B cell (primary cell): ENCODE measurements at regions not wholly inside any gene's neighbourhood (a gene's known extent, or its start where the extent isn't known, plus 50 kb on each side); places are given as distances from the start of the nearest gene placed in this dataset.

Experiments used
- ATAC-seq: fragments of 200-7000 bp; cut with Tn5 transposase; one replicate; pipeline ENCODE4 v1.10.0; 2021; ENCODE audit warnings: low read depth, mild to moderate bottlenecking, moderate number of reproducible peaks, moderate library complexity
- CTCF ChIA-PET: fragments of 350-600 bp; sonication (Branson Sonifier 250); formaldehyde crosslinking; loops from one replicate; lab custom pipeline; 2021; ENCODE audit warnings: antibody characterized with exemption, inconsistent platforms; lab: Charles Lee
- POLR2A ChIA-PET: fragments of 350-600 bp; sonication (Branson Sonifier 250); formaldehyde crosslinking; loops from one replicate; lab custom pipeline; 2021; ENCODE audit warnings: antibody characterized with exemption; lab: Charles Lee
- DNase-seq: peaks from one replicate; pipeline ENCODE4 v3.0.0; 2013
- H2AFZ ChIP-seq: 2 replicates; pipeline ENCODE4 v1.6.1; 2012; ENCODE audit warnings: mild to moderate bottlenecking, low read depth, low read length; ENCODE audit not compliant: insufficient read depth, poor library complexity, severe bottlenecking
- H3K27ac ChIP-seq, 2 donors: 1 replicate in 1 of 2; 2 replicates in 1 of 2; pipeline ENCODE4 v1.5.1; 2012 to 2013; ENCODE audit warnings: low read length in 2 of 2, mild to moderate bottlenecking in 2 of 2, moderate library complexity in 1 of 2
- H3K27me3 ChIP-seq, 4 experiments: fragments of 200-600 bp in 1 of 4; sonication (generic) in 1 of 4; replicated peaks in 1 of 4; 1 replicate in 2 of 4; 2 replicates in 2 of 4; pipeline versions ENCODE4 v1.6.1 to v1.7.0; 2013 to 2016; ENCODE audit warnings: low read length in 3 of 4, mild to moderate bottlenecking in 2 of 4, mixed read lengths in 1 of 4, moderate library complexity in 1 of 4; ENCODE audit not compliant: insufficient read depth in 4 of 4, control insufficient read depth in 3 of 4; ENCODE audit errors: control extremely low read depth in 1 of 4
- H3K36me3 ChIP-seq, 2 experiments: replicated peaks in 1 of 2; 1 replicate in 1 of 2; 2 replicates in 1 of 2; pipeline versions ENCODE4 v1.6.1 to v1.7.1; 2013; ENCODE audit warnings: low read length in 1 of 2; ENCODE audit not compliant: insufficient read depth in 2 of 2, control insufficient read depth in 1 of 2; ENCODE audit errors: control extremely low read depth in 1 of 2, extremely low read depth in 1 of 2
- H3K4me1 ChIP-seq, 2 donors: fragments of 200-600 bp in 1 of 2; sonication (generic) in 1 of 2; 1 replicate in 1 of 2; 2 replicates in 1 of 2; pipeline versions ENCODE4 v1.5.1 to v1.6.1; 2013 to 2017; ENCODE audit warnings: low read length in 2 of 2; ENCODE audit not compliant: control insufficient read depth in 2 of 2, insufficient read depth in 2 of 2
- H3K4me2 ChIP-seq: replicated peaks from 2 replicates; pipeline ENCODE3; 2012; ENCODE audit warnings: mild to moderate bottlenecking, low read depth, low read length; ENCODE audit not compliant: poor library complexity, severe bottlenecking
- H3K4me3 ChIP-seq, 5 experiments: fragments of 200-600 bp in 1 of 5; sonication (generic) in 1 of 5; 1 replicate in 3 of 5; 2 replicates in 2 of 5; pipeline versions ENCODE4 v1.5.1 to v1.7.0; 2011 to 2016; ENCODE audit warnings: low read length in 4 of 5, mild to moderate bottlenecking in 4 of 5, low read depth in 2 of 5, control low read depth in 1 of 5, moderate library complexity in 1 of 5; ENCODE audit not compliant: insufficient read depth in 1 of 5; ENCODE audit errors: control extremely low read depth in 1 of 5, extremely low read depth in 1 of 5
- H3K79me2 ChIP-seq: fragments of 200-600 bp; sonication (generic); one replicate; pipeline ENCODE4 v1.6.0; 2016; ENCODE audit warnings: low read length; ENCODE audit not compliant: control insufficient read depth, insufficient read depth
- H3K9ac ChIP-seq: fragments of 200-600 bp; sonication (generic); 2 replicates; pipeline ENCODE4 v1.6.1; 2017; ENCODE audit warnings: mild to moderate bottlenecking, low read length, moderate library complexity
- H3K9me3 ChIP-seq, 3 donors: one replicate each; pipeline versions ENCODE4 v1.6.1 to v1.7.1; 2013; ENCODE audit warnings: low read length in 2 of 3; ENCODE audit not compliant: control insufficient read depth in 2 of 3, insufficient read depth in 1 of 3; ENCODE audit errors: control extremely low read depth in 1 of 3
- H4K20me1 ChIP-seq: 2 replicates; pipeline ENCODE4 v1.6.0; 2012; ENCODE audit warnings: mild to moderate bottlenecking, low read length; ENCODE audit not compliant: insufficient read depth, control insufficient read depth, poor library complexity, severe bottlenecking
- H3K27ac Mint-ChIP-seq: one replicate; pipeline ENCODE4 v1.8.0; 2021; ENCODE audit warnings: mixed read lengths
- H3K27me3 Mint-ChIP-seq: one replicate; pipeline ENCODE4 v1.8.0; 2021; ENCODE audit warnings: mixed read lengths
- H3K4me1 Mint-ChIP-seq: one replicate; pipeline ENCODE4 v1.8.0; 2021; ENCODE audit warnings: mixed read lengths
- H3K4me3 Mint-ChIP-seq: one replicate; pipeline ENCODE4 v1.8.0; 2021; ENCODE audit warnings: mixed read lengths
- H3K9me3 Mint-ChIP-seq: one replicate; pipeline ENCODE4 v1.8.0; 2022; ENCODE audit warnings: mixed read lengths; ENCODE audit not compliant: insufficient read depth
- EZH2 ChIP-seq: IDR thresholded peaks from 2 replicates; pipeline ENCODE4 v1.6.1; 2012; ENCODE audit warnings: borderline replicate concordance, low read depth, mild to moderate bottlenecking, moderate library complexity, low read length; ENCODE audit not compliant: insufficient read depth, poor library complexity, severe bottlenecking
- WGBS: methylation state at CpG from one replicate; pipeline ENCODE4 v1.1.5; 2013; ENCODE audit warnings: missing lambda C conversion rate; ENCODE audit not compliant: insufficient coverage; 5-methylcytosine and 5-hydroxymethylcytosine counted together
- intact Hi-C: fragments of 100-400 bp; cut with micrococcal nuclease; formaldehyde crosslinking; loops from one replicate; pipeline ENCODE4 v1.10.0; 2022
- TF ChIP-seq, protein P1 (sequence below): fragments of 200-600 bp; IDR thresholded peaks from one replicate; pipeline ENCODE4 v1.8.0; 2022; ENCODE audit warnings: antibody characterized with exemption, mild to moderate bottlenecking

DNA sequence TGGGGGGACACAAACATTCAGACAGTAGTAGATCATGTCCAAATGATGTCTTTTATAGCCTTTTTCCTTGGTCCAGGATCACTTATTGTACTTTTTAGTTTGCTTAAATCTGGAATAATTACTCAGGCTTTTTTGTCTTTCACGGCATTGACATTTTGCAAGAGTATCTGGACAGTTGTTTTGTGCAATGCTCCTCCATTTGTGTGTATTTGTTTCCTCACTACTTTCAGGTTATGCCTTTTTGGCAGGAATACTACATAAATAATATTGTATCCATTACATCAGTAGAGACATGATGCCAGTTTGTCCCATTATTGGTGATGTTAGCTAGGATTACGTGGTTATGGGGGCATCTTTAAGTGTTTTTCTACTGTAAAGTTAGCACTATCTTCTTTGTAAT is 238.3 kb downstream of the MAN2A1 start:
- no CpG with 5 or more reads among the region's 2 CpGs for WGBS

DNA sequence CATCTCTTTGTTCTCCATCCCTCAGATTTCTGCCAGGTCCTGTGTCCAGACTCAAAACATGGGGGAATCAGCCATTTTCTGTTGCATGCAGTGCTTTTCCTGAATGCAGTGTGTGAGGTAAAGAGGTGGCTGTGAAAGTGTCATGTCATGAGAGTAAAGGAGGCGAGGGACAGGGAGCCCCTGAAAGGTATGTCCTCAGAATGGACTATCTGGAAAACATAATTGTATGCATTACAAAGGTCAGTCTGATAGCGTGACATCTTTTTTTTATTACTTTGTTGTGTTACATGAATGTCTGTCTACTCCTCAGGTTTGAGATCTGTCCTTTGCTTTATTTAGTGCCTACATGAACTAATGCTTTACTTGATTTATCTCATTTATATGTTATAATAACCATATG is 239.1 kb downstream of the MAN2A1 start:
- Mint-ChIP-seq H3K9me3 (no peaks in the 10 kb centered on the region), H3K4me1 (no peaks in the 10 kb centered on the region), H3K27ac (no peak overlapping the region), H3K4me3 (no peak overlapping the region), H3K27me3 (peaks cover 31% of the 10 kb centered on the region)
- TF ChIP-seq, protein P1, sequence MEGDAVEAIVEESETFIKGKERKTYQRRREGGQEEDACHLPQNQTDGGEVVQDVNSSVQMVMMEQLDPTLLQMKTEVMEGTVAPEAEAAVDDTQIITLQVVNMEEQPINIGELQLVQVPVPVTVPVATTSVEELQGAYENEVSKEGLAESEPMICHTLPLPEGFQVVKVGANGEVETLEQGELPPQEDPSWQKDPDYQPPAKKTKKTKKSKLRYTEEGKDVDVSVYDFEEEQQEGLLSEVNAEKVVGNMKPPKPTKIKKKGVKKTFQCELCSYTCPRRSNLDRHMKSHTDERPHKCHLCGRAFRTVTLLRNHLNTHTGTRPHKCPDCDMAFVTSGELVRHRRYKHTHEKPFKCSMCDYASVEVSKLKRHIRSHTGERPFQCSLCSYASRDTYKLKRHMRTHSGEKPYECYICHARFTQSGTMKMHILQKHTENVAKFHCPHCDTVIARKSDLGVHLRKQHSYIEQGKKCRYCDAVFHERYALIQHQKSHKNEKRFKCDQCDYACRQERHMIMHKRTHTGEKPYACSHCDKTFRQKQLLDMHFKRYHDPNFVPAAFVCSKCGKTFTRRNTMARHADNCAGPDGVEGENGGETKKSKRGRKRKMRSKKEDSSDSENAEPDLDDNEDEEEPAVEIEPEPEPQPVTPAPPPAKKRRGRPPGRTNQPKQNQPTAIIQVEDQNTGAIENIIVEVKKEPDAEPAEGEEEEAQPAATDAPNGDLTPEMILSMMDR, result no peak
- TF ChIP-seq EZH2, result no peak
- H4K20me1 ChIP-seq, result no peaks in the 10 kb centered on the region
- ChIA-PET CTCF (no interaction called here), POLR2A (no interaction called here)
- H3K4me2 ChIP-seq, result no peak overlapping the region
- H3K27me3 ChIP-seq, result peaks cover 0 to 2% (median 0%) of the 10 kb centered on the region in 4 experiments
- no peaks in the 10 kb centered on the region for H3K9me3 ChIP-seq
- H3K9ac ChIP-seq, result no peak overlapping the region
- DNase-seq (no peak), ATAC-seq (no peak)
- H3K79me2 ChIP-seq, result no peaks in the 10 kb centered on the region
- no peaks in the 10 kb centered on the region for H3K4me1 ChIP-seq
- no peaks in the 10 kb centered on the region for H3K36me3 ChIP-seq
- intact Hi-C loops, result no loop called here
- H3K4me3 ChIP-seq, result no peak overlapping the region
- H3K27ac ChIP-seq, result no peak overlapping the region
- WGBS, result 78% methylated on average over 1 of the region's 2 CpGs
- H2AFZ ChIP-seq, result no peak overlapping the region

More for the DNA sequence above, 238.3 kb downstream of the MAN2A1 start:
- TF ChIP-seq EZH2, result no peak
- TF ChIP-seq, protein P1, result no peak
- Mint-ChIP-seq H3K4me3 (no peak overlapping the region), H3K27ac (no peak overlapping the region), H3K9me3 (no peaks in the 10 kb centered on the region), H3K27me3 (peaks cover 35% of the 10 kb centered on the region), H3K4me1 (no peaks in the 10 kb centered on the region)
- CTCF ChIA-PET, result no interaction called here
- H3K4me2 ChIP-seq, result no peak overlapping the region
- H3K9ac ChIP-seq, result no peak overlapping the region
- intact Hi-C loops, result no loop called here
- DNase-seq (no peak), ATAC-seq (no peak)
- POLR2A ChIA-PET, result no interaction called here
- peaks cover 0 to 3% (median 0%) of the 10 kb centered on the region in 4 experiments for H3K27me3 ChIP-seq
- no peak overlapping the region for H2AFZ ChIP-seq
- H3K4me3 ChIP-seq, result no peak overlapping the region
- no peak overlapping the region for H3K27ac ChIP-seq
- H3K79me2 ChIP-seq, result no peaks in the 10 kb centered on the region
- H3K36me3 ChIP-seq, result no peaks in the 10 kb centered on the region
- no peaks in the 10 kb centered on the region for H4K20me1 ChIP-seq
- H3K9me3 ChIP-seq, result no peaks in the 10 kb centered on the region
- H3K4me1 ChIP-seq, result no peaks in the 10 kb centered on the region
